ENCODE measurements at regions not wholly inside any gene's neighbourhood (a gene's known extent, or its start where the extent isn't known, plus 50 kb on each side); places are given as distances from the start of the nearest gene placed in this dataset.

DNA sequence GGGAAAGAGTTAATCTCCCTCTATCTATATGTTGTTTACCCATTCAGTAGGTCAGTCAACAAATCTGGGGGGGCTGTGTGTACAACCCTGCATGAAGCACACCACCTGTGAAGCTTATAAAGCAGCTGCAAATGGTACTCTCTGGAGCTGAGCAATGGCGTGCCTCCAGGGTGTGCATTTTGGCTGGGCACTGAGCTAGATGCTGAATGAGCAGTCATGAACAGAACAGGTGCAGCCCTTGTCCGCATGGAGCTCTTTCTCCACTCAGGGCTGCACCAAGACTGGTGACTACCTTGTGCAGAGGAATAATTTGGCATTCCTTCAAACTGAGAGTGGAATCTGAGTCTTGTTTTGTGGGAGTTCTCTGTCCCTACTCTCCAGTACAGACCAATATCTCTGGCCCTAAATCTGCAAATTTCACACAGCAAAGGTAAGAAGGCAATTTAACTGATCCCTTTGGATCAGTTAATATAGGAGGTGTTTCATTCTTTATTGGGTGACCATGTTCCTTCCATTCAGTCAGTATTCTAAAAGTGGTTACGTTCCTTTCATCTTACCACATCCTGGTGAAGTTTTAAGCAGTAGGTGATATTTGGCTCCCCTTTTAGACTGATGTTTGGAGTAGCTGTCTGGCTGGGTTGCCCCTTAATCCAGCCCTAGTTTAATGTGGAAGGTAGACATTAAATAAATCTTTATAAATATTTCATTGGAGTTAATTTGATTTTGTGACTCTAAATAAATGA is 76.0 kb downstream of the GPR88 start:
- Histone ChIP-seq H4K20me1 (ENCODE audit: control insufficient read depth, insufficient read depth, low read depth, low read length) (no peaks in the 10 kb centered on the region), H3K4me1 (ENCODE audit: control insufficient read depth, low read length) (no peaks in the 10 kb centered on the region), H3K79me2 (ENCODE audit: control insufficient read depth, low read length) (no peaks in the 10 kb centered on the region), H3K27me3 (ENCODE audit: control insufficient read depth, low read length) (no peaks in the 10 kb centered on the region), H3K9me2 (replicated peaks; ENCODE audit: control insufficient read depth, low read length) (no peaks in the 10 kb centered on the region), H3K4me2 (ENCODE audit: low read length) (no peak overlapping the region), H3F3A (ENCODE audit: control insufficient read depth, insufficient read depth) (no peaks in the 10 kb centered on the region), H3K36me3 (ENCODE audit: control insufficient read depth, low read length) (no peaks in the 10 kb centered on the region), H3K27ac (ENCODE audit: low read depth, low read length) (no peak overlapping the region), H3K4me3 (ENCODE audit: low read length) (no peak overlapping the region), H3K9me3 (ENCODE audit: control insufficient read depth, insufficient read depth, low read length) (no peaks in the 10 kb centered on the region)
- TF ChIP-seq CTCF (IDR thresholded peaks at IDR 0.05; ENCODE audit: low read depth, low read length, poor library complexity, severe bottlenecking): no peak
- no peak for TF ChIP-seq EZH2phosphoT487 (IDR thresholded peaks at IDR 0.05; ENCODE audit: borderline replicate concordance, low read length)

DNA sequence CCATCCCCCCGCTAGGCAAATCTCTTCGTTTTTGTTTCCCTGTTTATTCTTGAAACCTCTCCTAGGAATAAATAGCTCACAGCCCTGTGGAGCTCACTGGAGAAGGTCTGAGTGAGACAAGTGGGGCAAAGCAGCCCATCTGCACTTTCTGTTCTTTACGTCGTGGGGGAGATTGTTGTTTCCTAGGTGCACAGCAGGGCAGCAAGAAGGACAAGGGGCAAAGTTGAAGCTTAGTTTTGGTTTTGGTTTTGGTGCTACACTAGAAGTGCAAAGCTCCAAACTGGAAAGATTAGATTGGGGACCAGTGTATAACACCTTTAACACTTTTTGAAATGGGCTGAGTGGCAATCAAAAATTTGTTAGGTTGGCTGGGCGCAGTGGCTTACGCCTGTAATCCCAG is 76.6 kb downstream of the GPR88 start:
- Histone ChIP-seq H4K20me1 (ENCODE audit: control insufficient read depth, insufficient read depth, low read depth, low read length) (no peaks in the 10 kb centered on the region), H3K4me3 (ENCODE audit: low read length) (no peak overlapping the region), H3K4me2 (ENCODE audit: low read length) (no peak overlapping the region), H3F3A (ENCODE audit: control insufficient read depth, insufficient read depth) (no peaks in the 10 kb centered on the region), H3K79me2 (ENCODE audit: control insufficient read depth, low read length) (no peaks in the 10 kb centered on the region), H3K9me2 (replicated peaks; ENCODE audit: control insufficient read depth, low read length) (no peaks in the 10 kb centered on the region), H3K36me3 (ENCODE audit: control insufficient read depth, low read length) (no peaks in the 10 kb centered on the region), H3K4me1 (ENCODE audit: control insufficient read depth, low read length) (no peaks in the 10 kb centered on the region), H3K27ac (ENCODE audit: low read depth, low read length) (no peak overlapping the region), H3K9me3 (ENCODE audit: control insufficient read depth, insufficient read depth, low read length) (no peaks in the 10 kb centered on the region), H3K27me3 (ENCODE audit: control insufficient read depth, low read length) (no peaks in the 10 kb centered on the region)
- TF ChIP-seq EZH2phosphoT487 (IDR thresholded peaks at IDR 0.05; ENCODE audit: borderline replicate concordance, low read length): no peak
- no peak for TF ChIP-seq CTCF (IDR thresholded peaks at IDR 0.05; ENCODE audit: low read depth, low read length, poor library complexity, severe bottlenecking)

DNA sequence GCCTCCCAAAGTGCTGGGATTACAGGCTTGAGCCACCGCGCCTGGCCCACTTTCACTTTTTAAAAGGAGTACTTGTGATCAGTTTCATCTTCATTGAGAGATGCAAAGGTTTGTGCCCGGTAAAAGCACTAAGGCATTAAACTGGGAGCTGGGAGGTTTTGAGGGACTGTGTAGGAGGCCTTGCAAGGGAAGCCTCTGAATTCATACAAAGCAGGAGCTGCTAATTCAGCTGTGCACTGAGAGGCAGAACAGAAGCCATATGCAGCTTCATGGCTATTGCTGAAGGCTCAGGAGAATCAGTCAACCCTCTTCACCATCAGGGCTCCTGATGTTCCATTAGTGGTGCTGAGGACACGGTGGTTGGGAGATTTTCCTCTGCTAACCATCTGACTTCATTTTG is 77.7 kb downstream of the GPR88 start:
- no peaks in the 10 kb centered on the region for H3K9me2 ChIP-seq (replicated peaks; ENCODE audit: control insufficient read depth, low read length)
- H3K9me3 ChIP-seq (ENCODE audit: control insufficient read depth, insufficient read depth, low read length): no peaks in the 10 kb centered on the region
- no peaks in the 10 kb centered on the region for H3K36me3 ChIP-seq (ENCODE audit: control insufficient read depth, low read length)
- no peak for TF ChIP-seq EZH2phosphoT487 (IDR thresholded peaks at IDR 0.05; ENCODE audit: borderline replicate concordance, low read length)
- TF ChIP-seq CTCF (IDR thresholded peaks at IDR 0.05; ENCODE audit: low read depth, low read length, poor library complexity, severe bottlenecking): no peak
- H4K20me1 ChIP-seq (ENCODE audit: control insufficient read depth, insufficient read depth, low read depth, low read length): no peaks in the 10 kb centered on the region
- no peak overlapping the region for H3K27ac ChIP-seq (ENCODE audit: low read depth, low read length)
- no peak overlapping the region for H3K4me3 ChIP-seq (ENCODE audit: low read length)
- no peaks in the 10 kb centered on the region for H3K27me3 ChIP-seq (ENCODE audit: control insufficient read depth, low read length)
- no peaks in the 10 kb centered on the region for H3K79me2 ChIP-seq (ENCODE audit: control insufficient read depth, low read length)
- no peak overlapping the region for H3K4me2 ChIP-seq (ENCODE audit: low read length)
- no peaks in the 10 kb centered on the region for H3F3A ChIP-seq (ENCODE audit: control insufficient read depth, insufficient read depth)
- H3K4me1 ChIP-seq (ENCODE audit: control insufficient read depth, low read length): no peaks in the 10 kb centered on the region
